Astrocyte of the hippocampus (primary cell): ENCODE measurements at regions not wholly inside any gene's neighbourhood (a gene's known extent, or its start where the extent isn't known, plus 50 kb on each side); places are given as distances from the start of the nearest gene placed in this dataset.

Source experiments
- DNase-seq: peaks from one replicate; pipeline ENCODE4 v3.0.0; 2011; ENCODE audit warnings: low read depth, low spot score

GRCh38 chr6:14274546-14275492 lies 157.2 kb downstream of the CD83 start:
- no peak for DNase-seq

DNA sequence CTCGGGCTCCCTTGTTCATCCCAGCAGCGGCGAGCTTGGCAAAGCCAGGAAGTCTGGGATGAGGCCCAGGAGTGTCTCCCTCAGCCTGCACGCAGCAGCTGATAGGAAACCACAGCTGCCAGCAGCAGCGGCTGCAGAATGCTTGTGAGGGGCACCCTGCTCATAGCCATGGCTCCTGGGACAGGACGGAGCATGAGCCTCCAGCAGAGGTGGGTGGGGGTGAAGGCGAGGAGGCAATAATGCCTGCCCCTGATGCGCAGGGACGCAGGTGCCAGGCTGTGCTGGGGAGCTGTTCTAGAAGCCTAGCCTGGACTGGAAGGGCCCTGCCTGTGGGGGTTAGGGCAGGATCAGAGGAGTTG lies 157.9 kb downstream of the CD83 start:
- DNase-seq: peak; percentile 56

DNA sequence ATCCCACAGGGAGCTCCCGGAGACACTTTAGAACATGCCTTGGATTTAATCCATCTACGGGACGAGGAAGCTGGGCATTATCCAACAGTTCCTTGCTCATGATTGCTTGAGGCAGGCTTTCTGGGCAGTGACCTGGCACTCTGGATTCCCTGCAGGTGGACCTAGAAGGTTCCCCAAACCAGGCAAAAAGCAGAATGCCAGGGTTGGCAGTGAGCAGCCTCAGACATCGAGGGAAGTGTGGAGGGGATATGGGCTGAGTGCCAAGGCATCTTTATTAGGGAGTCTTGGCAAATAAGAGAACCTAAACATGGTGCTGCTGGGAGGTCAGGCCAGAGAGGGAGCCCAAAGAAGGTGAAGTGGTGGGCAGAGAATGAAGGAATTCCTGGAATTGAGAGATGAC lies 158.5 kb downstream of the CD83 start:
- DNase-seq: no peak

DNA sequence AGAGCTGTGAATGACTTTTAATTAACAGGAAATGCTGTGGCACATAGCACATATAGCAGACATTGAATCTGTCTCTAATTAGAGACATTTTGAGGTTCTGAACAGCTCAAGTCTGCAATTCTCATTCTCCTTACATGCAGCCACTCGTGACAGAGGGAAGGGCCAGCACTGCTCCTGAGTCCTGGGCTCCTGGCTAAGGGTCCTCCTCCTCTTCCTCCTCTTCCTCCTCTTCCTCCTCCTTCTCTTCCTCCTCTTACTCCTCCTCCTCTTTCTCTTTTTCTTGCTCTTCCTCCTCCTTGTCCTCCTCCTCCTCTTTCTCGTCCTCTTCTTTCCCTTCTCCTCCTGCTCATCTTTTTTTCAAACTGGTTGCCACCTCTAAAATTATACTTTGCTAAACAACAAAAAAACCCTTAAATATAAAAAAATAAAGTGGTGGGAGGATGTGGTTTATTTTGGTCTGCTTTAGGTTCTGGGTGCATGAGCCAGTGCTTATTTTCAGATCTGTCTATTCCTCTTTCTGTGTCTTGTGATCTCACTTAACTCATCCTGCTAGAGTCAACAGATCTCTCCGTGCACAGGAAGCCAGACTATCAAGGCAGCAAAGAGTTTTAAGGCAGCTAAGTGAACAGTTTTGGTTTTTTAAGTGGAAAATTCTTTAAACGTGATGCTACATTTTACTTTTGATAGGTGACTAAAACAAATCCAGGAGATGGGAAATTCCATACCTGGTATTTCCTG lies 159.3 kb downstream of the CD83 start:
- DNase-seq: no peak

DNA sequence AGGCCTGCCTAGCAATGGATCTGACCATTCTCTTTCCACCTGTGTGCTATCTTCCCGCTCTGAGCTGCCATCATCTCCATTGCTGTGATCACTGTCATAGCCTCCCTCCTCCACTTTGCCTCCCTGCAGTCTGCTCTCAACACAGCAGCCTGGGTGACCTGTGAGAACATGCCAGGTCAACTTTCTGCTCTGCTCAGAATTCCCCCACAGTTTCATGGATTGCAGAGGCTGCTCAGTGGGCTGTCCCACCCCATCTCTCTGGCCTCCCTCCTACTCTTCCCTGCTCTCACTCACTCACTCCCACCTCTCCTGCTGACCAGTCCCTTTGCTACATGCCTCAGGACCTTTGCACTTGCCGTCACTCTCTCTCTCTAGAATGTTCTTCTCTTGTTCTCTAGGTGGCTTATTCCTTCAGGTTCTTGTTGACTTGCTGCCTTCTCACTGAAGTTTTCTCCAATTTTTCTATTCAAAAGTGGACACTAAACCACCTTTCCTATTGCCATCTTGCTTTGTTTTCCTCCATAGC lies 159.9 kb downstream of the CD83 start:
- DNase-seq: no peak

GRCh38 chr6:14278006-14278405 lies 160.4 kb downstream of the CD83 start:
- DNase-seq: no peak

- no peak for DNase-seq
Observed at GRCh38 chr6:14278446-14278845, 160.9 kb downstream of the CD83 start.

DNA sequence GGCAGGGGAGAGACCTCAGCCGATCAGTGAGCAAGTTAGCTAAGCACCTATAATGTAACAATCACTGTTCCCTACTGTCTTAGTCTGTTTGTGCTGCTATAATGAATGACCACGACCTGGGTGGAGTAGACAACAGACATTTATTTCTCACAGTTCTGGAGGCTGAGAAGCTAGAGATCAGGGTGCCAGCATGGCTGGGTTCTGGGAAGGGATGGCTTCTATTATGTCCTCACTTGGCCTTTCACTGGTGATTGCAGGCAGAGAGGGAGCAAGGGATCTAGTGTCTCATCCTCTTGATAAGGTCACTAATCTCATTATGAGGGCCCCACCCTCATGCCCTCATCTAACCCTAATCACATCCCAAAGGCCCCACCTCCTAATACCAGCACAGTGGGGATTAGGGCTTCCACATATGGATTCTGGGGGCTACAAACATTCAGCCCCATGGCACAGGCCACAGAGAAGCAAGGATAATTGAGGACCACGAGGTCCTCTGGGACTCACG lies 162.5 kb downstream of the CD83 start:
- DNase-seq: no peak

DNA sequence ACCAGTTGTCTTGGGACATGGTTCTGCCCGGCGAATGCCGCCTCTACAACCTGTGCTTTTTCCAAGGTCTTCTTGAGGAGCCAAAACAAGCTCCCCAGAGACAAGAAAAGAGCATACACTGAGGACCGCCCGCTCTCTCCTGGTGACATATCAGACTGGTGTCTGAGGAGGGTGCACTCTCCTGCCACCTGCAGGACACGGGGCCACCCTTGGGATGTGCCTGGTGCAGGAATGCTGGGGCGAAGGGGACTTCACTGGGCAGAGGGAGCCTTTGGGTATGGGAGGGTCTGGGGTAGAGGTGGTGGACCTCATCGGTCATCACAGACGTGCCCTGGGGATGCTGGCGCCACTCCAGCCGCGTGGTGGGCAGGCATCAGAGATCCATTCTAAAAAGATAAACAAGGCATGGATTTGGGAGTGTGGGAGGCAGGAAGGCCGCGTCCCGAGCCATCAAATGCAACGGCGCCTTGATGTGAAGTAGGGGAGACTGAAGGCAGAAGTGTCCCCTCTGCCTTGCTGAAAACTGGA lies 163.3 kb downstream of the CD83 start:
- DNase-seq: no peak

DNA sequence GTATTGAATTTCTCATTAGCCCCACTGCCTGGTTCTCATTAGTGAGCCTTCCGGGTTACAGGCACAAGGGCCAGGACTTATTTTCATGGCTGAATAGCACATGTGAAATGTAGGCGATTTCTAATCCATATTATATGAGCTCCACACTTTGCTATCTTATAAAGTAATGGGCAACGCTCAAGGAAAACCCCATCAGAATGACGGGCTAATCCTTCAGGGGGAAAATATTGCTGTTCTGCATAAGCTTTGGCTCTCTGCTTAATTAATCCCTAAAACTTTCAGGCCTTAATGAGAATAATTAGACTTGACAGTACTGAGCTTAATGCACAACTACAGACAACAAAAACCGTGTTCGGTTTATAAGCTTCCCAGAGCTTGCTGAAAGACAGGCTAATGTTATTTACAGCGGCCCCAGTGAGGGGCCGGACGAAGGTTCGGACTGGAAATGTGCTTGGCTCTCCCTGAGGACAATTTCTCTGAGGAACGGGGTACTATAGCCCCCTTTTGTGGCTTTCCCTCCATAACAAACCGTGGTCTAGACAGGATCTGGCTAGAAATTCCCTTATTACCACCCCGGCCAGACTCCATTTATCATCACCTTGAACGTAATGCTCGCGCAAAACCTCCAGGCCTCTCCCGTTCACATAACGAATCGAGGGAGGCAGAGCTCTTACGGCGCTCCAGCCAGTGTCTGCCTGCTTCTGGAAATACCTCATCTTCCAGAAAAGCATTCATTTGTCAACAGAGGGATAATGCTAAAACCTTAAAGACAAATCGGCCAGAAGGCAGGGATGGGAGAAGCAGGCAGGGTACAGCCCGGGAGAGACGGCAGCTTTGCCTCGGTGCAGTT lies 164.5 kb downstream of the CD83 start:
- no peak for DNase-seq

DNA sequence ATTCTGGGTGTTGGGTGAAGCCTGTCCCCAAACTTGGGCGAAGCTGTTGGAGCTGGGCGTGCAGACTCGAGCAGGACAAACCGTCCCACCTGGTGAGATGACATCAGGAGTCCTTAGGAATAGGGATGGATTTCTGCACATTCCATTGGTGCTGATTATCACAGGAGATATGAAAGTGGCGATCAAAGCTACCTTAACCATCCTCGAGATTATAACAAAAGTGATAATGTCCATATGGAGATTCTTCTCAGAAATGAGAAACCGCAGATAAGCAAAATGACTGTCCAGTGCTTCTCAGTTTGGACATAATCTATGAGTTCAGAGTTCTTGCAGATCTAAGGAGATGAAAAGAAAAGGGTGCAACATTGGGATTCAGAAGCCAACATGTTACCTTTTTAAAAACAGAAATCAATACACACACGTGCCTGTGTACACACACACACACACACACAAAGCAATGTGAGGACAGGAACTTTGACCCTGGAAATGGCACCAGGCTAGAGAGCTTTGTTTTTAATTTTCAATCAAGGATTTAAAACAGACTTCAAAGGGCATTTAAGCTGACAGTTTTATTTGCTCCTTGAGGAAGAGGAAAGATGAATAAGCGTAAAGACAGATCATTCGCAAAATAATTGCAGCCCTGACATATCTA lies 165.4 kb downstream of the CD83 start:
- no peak for DNase-seq

DNA sequence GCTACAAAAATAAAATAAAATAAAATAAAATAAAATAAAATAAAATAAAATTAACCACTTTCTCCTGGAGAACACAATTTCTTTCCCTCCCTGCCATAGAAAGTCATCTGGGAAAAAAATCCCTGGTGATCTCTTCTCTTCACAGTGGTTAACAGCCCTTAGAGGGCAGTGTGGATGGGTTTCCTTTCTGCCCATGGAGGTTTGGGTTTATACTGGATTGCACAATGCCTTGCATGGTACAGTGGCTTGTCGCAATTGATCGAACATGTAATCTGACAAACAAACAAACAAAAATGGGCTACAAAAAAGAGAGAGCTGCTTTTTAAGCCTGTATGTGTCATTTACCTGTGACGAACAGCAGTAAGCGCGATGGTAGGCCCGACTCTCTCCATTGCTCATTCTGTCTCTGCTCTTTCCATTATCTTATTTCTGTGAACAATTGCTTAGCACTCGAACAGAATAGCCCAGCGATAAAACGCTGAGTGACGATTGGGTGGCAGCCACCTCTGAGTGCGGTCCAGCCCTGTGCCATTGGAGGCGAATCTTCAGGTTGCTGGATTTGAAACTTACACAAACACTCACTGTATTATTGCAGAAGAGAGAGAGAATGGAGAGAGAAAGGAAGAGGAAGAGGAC lies 166.1 kb downstream of the CD83 start:
- no peak for DNase-seq

- no peak for DNase-seq
Observed at GRCh38 chr6:14284969-14285590, 167.5 kb downstream of the CD83 start.

DNA sequence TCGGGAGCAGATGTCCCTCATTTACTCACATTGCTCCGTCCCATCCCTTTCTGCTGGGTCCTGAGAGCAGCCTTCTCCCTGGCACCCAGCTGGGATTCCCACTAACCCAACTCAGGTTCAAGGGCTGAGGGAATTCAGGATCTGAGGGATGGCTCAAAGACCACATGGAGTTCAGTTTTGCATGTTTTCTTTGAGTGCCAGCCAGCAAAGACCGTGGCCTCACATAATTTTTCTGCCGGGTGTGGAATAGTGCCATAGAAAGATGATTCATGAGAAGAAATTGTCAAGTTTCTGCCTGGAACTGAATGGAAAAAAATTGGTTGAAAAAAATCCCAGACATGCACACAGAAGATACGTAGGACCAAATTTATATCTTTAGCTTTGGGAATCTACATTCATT lies 168.6 kb downstream of the CD83 start:
- DNase-seq: peak; percentile 85

- no peak for DNase-seq
Observed at GRCh38 chr6:14286634-14287428, 169.3 kb downstream of the CD83 start.

DNA sequence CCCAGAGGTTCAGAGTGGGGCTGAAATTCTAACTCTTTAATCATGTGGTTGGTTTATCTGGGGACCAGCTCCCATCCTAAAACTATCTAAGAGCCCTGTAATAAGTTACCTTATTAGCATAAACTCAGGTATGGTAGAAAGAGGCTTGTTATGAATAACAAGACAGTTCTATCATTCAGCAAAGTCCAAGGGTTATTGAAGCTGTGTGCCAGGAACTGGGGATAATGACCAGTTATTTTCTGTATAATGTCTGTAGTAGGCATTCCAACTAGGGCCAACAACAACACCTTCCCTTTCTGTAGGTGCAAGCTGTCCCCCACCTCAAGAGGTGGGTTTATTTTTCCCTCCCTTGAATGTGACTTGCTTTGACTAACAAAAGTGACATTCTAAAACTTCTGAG lies 170.1 kb downstream of the CD83 start:
- DNase-seq: no peak

- no peak for DNase-seq
Observed at GRCh38 chr6:14288910-14289309, 171.3 kb downstream of the CD83 start.

- DNase-seq: no peak
Observed at GRCh38 chr6:14290041-14290771, 172.6 kb downstream of the CD83 start.
